ENCODE measurements at regions not wholly inside any gene's neighbourhood (a gene's known extent, or its start where the extent isn't known, plus 50 kb on each side); places are given as distances from the start of the nearest gene placed in this dataset.

GRCh38 chr11:119506436-119506835 is 83.5 kb upstream of the THY1 start:
- no peak for TF ChIP-seq CTCF (IDR thresholded peaks at IDR 0.05; ENCODE audit: low read depth, low read length, missing control alignments)
- in situ Hi-C loops (cut with HindIII; ENCODE audit: low sequenced_read_pairs) = no loop called here
- no peak for DNase-seq (ENCODE audit: low read depth)
- H3K4me3 ChIP-seq (ENCODE audit: low read depth, low read length) = no peak overlapping the region

GRCh38 chr11:119505861-119506260 is 82.9 kb upstream of the THY1 start:
- in situ Hi-C loops (cut with HindIII; ENCODE audit: low sequenced_read_pairs) = no loop called here
- no peak overlapping the region for H3K4me3 ChIP-seq (ENCODE audit: low read depth, low read length)
- no peak for DNase-seq (ENCODE audit: low read depth)
- no peak for TF ChIP-seq CTCF (IDR thresholded peaks at IDR 0.05; ENCODE audit: low read depth, low read length, missing control alignments)

- in situ Hi-C loops (cut with HindIII; ENCODE audit: low sequenced_read_pairs) = no loop called here
- no peak overlapping the region for H3K4me3 ChIP-seq (ENCODE audit: low read depth, low read length)
- no peak for TF ChIP-seq CTCF (IDR thresholded peaks at IDR 0.05; ENCODE audit: low read depth, low read length, missing control alignments)
- DNase-seq (ENCODE audit: low read depth) = no peak
Measured at GRCh38 chr11:119505071-119505470, 82.1 kb upstream of the THY1 start.

GRCh38 chr11:119504371-119504770 is 81.4 kb upstream of the THY1 start:
- no peak for DNase-seq (ENCODE audit: low read depth)
- H3K4me3 ChIP-seq (ENCODE audit: low read depth, low read length) = no peak overlapping the region
- TF ChIP-seq CTCF (IDR thresholded peaks at IDR 0.05; ENCODE audit: low read depth, low read length, missing control alignments) = no peak
- in situ Hi-C loops (cut with HindIII; ENCODE audit: low sequenced_read_pairs) = no loop called here

- no peak overlapping the region for H3K4me3 ChIP-seq (ENCODE audit: low read depth, low read length)
- DNase-seq (ENCODE audit: low read depth) = no peak
- TF ChIP-seq CTCF (IDR thresholded peaks at IDR 0.05; ENCODE audit: low read depth, low read length, missing control alignments) = no peak
- in situ Hi-C loops (cut with HindIII; ENCODE audit: low sequenced_read_pairs) = no loop called here
Measured at GRCh38 chr11:119501777-119502405, 78.9 kb upstream of the THY1 start.

- no peak for DNase-seq (ENCODE audit: low read depth)
- in situ Hi-C loops (cut with HindIII; ENCODE audit: low sequenced_read_pairs) = no loop called here
Measured at GRCh38 chr11:119497717-119498116, 74.7 kb upstream of the THY1 start.

More at GRCh38 chr11:119497717-119498116, 74.7 kb upstream of the THY1 start:
- H3K4me3 ChIP-seq (ENCODE audit: low read depth, low read length) = no peak overlapping the region
- no peak for TF ChIP-seq CTCF (IDR thresholded peaks at IDR 0.05; ENCODE audit: low read depth, low read length, missing control alignments)

All from astrocyte of the cerebellum (primary cell).